OCI-LY7 (cell line): ENCODE measurements at regions not wholly inside any gene's neighbourhood (a gene's known extent, or its start where the extent isn't known, plus 50 kb on each side); places are given as distances from the start of the nearest gene placed in this dataset.

ENCODE experiments used
- BruUV-seq: library from RNA; stranded (reverse); fragments of 400-500 nt; replicated peaks from 2 replicates; lab custom pipeline; 2021; lab: Mats Ljungman, UMichigan
- CTCF ChIA-PET: fragments of 300-600 bp; sonication (Branson Sonifier 250); formaldehyde crosslinking; loops from one replicate; lab custom pipeline; 2022; ENCODE audit warnings: antibody characterized with exemption; ENCODE audit not compliant: unreplicated experiment; lab: Charles Lee
- POLR2A ChIA-PET: fragments of 300-600 bp; sonication (Branson Sonifier 250); formaldehyde crosslinking; loops from one replicate; lab custom pipeline; 2022; ENCODE audit warnings: antibody characterized with exemption; lab: Charles Lee
- DNase-seq: peaks from one replicate; pipeline ENCODE4 v3.0.0-alpha.2; 2015; ENCODE audit warnings: low spot score
- H2AFZ ChIP-seq: fragments of 200-600 bp; sonication (generic), shearing (Covaris generic); 2 replicates; pipeline ENCODE4 v1.6.1; 2014; ENCODE audit warnings: mild to moderate bottlenecking, antibody characterized with exemption, low read length, moderate library complexity
- H3K27ac ChIP-seq: fragments of 200-600 bp; sonication (generic); 2 replicates; pipeline ENCODE4 v1.5.1; 2014; ENCODE audit warnings: mixed run types, low read depth, mild to moderate bottlenecking, moderate library complexity, low read length, inconsistent platforms; ENCODE audit not compliant: poor library complexity, severe bottlenecking
- H3K36me3 ChIP-seq: fragments of 200-600 bp; sonication (generic); 2 replicates; pipeline ENCODE4 v1.6.1; 2014; ENCODE audit warnings: mild to moderate bottlenecking, antibody characterized with exemption, low read length, moderate library complexity, mixed read lengths; ENCODE audit not compliant: insufficient read depth
- H3K4me1 ChIP-seq: fragments of 200-600 bp; sonication (generic); 2 replicates; pipeline ENCODE4 v1.5.1; 2014; ENCODE audit warnings: mild to moderate bottlenecking, low read length; ENCODE audit not compliant: insufficient read depth, poor library complexity, severe bottlenecking
- H3K4me2 ChIP-seq: fragments of 200-600 bp; sonication (generic); 2 replicates; pipeline ENCODE4 v1.6.1; 2014; ENCODE audit warnings: mild to moderate bottlenecking, low read length
- H3K4me3 ChIP-seq: fragments of 200-600 bp; sonication (generic); 2 replicates; pipeline ENCODE4 v1.5.1; 2014; ENCODE audit warnings: mild to moderate bottlenecking, low read depth, low read length; ENCODE audit not compliant: poor library complexity, severe bottlenecking
- H3K79me2 ChIP-seq: fragments of 200-600 bp; sonication (generic); 2 replicates; pipeline ENCODE4 v1.6.1; 2016; ENCODE audit warnings: low read depth, mild to moderate bottlenecking, low read length, moderate library complexity, mixed read lengths; ENCODE audit not compliant: insufficient read depth
- H3K9me2 ChIP-seq: fragments of 200-600 bp; sonication (generic); 2 replicates; pipeline ENCODE4 v1.6.1; 2016; ENCODE audit warnings: mild to moderate bottlenecking, low read length, mixed read lengths; ENCODE audit not compliant: insufficient read depth
- H3K9me3 ChIP-seq: fragments of 200-600 bp; sonication (generic); 2 replicates; pipeline ENCODE4 v1.6.1; 2014; ENCODE audit warnings: mild to moderate bottlenecking, mixed run types, low read length, mixed read lengths
- H4K20me1 ChIP-seq: fragments of 200-600 bp; sonication (generic); 2 replicates; pipeline ENCODE4 v1.6.1; 2014; ENCODE audit warnings: mild to moderate bottlenecking, antibody characterized with exemption, low read length, moderate library complexity, mixed read lengths; ENCODE audit not compliant: insufficient read depth
- CTCF ChIP-seq: fragments of 200-600 bp; sonication (generic); conservative IDR thresholded peaks from 2 replicates; pipeline ENCODE4 v1.5.1; 2014; ENCODE audit warnings: mild to moderate bottlenecking, antibody characterized with exemption, low read length, moderate library complexity, mixed read lengths
- EZH2phosphoT487 ChIP-seq: fragments of 200-600 bp; sonication (generic); IDR thresholded peaks from 2 replicates; pipeline ENCODE4 v1.6.1; 2018; ENCODE audit warnings: low read depth, borderline replicate concordance, mild to moderate bottlenecking, mixed run types, antibody characterized with exemption, low read length, moderate library complexity, mixed read lengths
- intact Hi-C: fragments of 100-400 bp; cut with micrococcal nuclease; formaldehyde crosslinking; loops from one replicate; pipeline ENCODE4 v1.10.0; 2022; ENCODE audit not compliant: unreplicated experiment

- H3K4me1 ChIP-seq = peaks cover 6% of the 10 kb centered on the region
- CTCF ChIA-PET = no interaction called here
- H2AFZ ChIP-seq = no peak overlapping the region
- H3K4me3 ChIP-seq = no peak overlapping the region
- H3K79me2 ChIP-seq = no peaks in the 10 kb centered on the region
- no peak overlapping the region for H3K4me2 ChIP-seq
- H3K36me3 ChIP-seq = no peaks in the 10 kb centered on the region
- no peaks in the 10 kb centered on the region for H3K9me3 ChIP-seq
- H4K20me1 ChIP-seq = no peaks in the 10 kb centered on the region
- TF ChIP-seq EZH2phosphoT487 = no peak
- TF ChIP-seq CTCF = no peak
- no TSS peak for BruUV-seq
- intact Hi-C loops = no loop called here
- no peak overlapping the region for H3K27ac ChIP-seq
- DNase-seq = no peak
- POLR2A ChIA-PET = interaction anchor here (0.7 kb wide), 1 partner anchor 315 kb away, joined by 3 read pairs; no protein-coding TSS in a partner anchor
- no peaks in the 10 kb centered on the region for H3K9me2 ChIP-seq
Measured at GRCh38 chr2:7994397-7994951, 687.4 kb upstream of the ID2 start.

GRCh38 chr2:7997279-7997678 lies 684.6 kb upstream of the ID2 start:
- Histone ChIP-seq H3K79me2 (no peaks in the 10 kb centered on the region), H3K27ac (no peak overlapping the region), H2AFZ (no peak overlapping the region), H3K36me3 (no peaks in the 10 kb centered on the region), H3K9me2 (no peaks in the 10 kb centered on the region), H3K9me3 (no peaks in the 10 kb centered on the region), H3K4me1 (peaks cover 13% of the 10 kb centered on the region), H3K4me3 (no peak overlapping the region), H3K4me2 (no peak overlapping the region), H4K20me1 (no peaks in the 10 kb centered on the region)
- peak; percentile 27 for DNase-seq
- intact Hi-C loops = no loop called here
- TF ChIP-seq EZH2phosphoT487 (no peak), CTCF (no peak)
- ChIA-PET POLR2A (no interaction called here), CTCF (no interaction called here)
- BruUV-seq = no TSS peak

GRCh38 chr2:7999683-8000476 lies 682.0 kb upstream of the ID2 start:
- Histone ChIP-seq H3K4me2 (no peak overlapping the region), H3K79me2 (no peaks in the 10 kb centered on the region), H3K9me3 (no peaks in the 10 kb centered on the region), H4K20me1 (no peaks in the 10 kb centered on the region), H3K36me3 (no peaks in the 10 kb centered on the region), H3K4me3 (no peak overlapping the region), H2AFZ (no peak overlapping the region), H3K27ac (no peak overlapping the region), H3K4me1 (peaks cover 37% of the 10 kb centered on the region), H3K9me2 (no peaks in the 10 kb centered on the region)
- ChIA-PET CTCF (interaction anchor here (0.6 to 0.7 kb wide), 3 partner anchors 289 to 908 kb away, joined by 3 read pairs; no protein-coding TSS in a partner anchor), POLR2A (interaction anchor here (0.5 to 1.2 kb wide), 6 partner anchors 15 to 745 kb away, joined by 3 to 5 read pairs (median 3); no protein-coding TSS in a partner anchor)
- DNase-seq = no peak
- BruUV-seq = no TSS peak
- TF ChIP-seq CTCF (no peak), EZH2phosphoT487 (no peak)
- intact Hi-C loops = loop anchor here (5.0 kb wide), 1 partner anchor 687 kb away; no protein-coding TSS in a partner anchor
